GM21717 (cell line): ENCODE measurements at regions not wholly inside any gene's neighbourhood (a gene's known extent, or its start where the extent isn't known, plus 50 kb on each side); places are given as distances from the start of the nearest gene placed in this dataset.
A peak's percentile ranks its signal among the peaks of the same experiment; 100 is the strongest.
"Not testable (repeated sequence)": the region's sequence is repeated elsewhere in the genome, so short reads cannot be mapped to it uniquely, and the experiment has no call there.

Source experiments
- ATAC-seq: cut with Tn5 transposase; IDR thresholded peaks from one replicate; pipeline ENCODE4 v1.9.1; 2021; ENCODE audit warnings: mild to moderate bottlenecking, moderate library complexity; ENCODE audit not compliant: unreplicated experiment

DNA sequence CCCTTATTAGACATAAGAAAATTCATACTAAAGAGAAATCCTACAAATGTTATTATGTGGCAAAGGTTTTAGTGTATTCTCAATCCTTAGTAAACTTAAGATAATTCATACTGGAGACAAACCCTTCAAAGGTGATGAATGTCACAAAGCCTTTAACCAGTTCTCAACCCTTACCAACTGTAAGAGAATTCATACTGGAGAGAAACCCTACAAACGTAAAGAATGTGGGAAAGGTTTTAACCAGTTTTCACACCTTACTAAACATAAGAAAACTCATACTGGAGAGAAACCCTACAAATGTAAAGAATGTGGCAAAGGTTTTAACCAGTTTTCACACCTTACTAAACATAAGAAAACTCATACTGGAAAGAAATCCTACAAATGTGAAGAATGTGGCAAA lies 93.2 kb downstream of the ZNF680 start:
- ATAC-seq: no peak

DNA sequence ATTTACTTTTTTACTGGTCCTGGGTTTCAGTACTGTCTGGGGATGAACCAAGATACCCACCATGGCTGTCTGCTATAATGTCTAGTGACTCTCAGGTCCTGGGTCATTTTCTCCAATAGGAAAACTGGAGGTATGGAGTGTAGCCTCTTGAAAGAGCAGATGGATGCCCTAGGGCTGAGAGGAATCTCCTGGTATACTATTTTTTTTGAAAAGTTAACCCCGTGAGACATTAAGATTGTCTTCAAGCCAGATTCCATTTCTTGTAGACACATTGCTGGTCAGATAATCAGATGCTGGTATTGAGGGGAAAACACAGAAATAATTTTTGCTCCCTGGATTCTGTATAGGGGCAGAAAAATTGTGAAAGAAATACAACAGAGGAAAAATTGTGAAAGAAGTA lies 97.3 kb downstream of the ZNF680 start:
- ATAC-seq: no peak

DNA sequence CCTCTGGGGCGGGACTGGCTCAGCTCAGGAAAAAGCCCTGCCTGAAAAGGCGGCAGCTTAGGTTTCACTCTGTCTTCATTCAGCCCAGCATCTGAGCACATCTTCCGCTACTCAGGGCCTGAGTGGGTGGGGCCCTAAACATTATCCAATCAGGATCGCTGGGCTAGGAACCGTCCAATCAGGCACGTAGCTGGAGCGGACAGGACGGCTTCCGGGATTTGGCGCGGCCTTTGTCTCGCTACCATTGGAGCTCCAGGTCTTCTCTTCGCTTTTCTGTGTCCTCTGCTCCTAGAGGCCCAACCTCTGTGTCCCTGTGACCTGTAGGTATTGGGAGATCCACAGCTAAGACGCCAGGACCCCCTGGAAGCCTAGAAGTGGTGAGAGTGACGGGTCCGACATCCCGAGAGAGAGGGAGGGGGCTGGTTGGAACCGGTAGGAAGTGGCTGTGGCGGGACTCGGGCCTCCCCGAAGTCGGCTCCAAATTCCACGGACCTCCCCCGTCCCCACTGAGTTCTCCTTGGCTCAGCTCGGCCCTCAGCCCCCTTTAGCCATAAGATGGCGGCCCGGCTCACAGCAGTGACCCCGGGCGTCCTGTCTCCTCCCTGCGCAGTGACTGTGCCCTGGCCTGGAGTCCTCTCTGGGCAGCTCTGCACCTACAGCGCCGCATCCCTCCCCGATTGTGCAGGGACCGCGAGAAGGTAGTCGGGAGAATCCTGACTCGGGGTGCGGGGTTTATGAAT lies 99.1 kb downstream of the ZNF680 start:
- peak; percentile 96 for ATAC-seq

DNA sequence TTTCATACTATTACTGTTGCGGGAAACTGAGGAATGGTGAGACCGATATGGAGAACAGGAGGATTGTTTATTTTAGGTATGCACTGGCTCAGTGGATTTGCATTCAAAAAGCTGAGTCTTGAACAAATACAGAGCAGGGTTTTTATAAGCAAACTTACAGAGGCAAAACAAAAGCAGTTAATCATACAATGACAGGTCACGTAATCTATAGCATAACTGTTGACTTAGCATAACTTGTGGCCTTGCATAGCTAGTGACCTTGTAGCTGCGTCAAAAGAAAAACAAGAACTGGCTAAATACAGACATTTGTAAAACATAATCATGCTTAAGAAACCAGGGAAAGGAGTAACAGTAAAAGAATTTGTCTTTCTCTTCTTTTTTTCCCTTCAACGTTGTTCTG lies 103.0 kb downstream of the ZNF680 start:
- ATAC-seq: not testable (repeated sequence)

DNA sequence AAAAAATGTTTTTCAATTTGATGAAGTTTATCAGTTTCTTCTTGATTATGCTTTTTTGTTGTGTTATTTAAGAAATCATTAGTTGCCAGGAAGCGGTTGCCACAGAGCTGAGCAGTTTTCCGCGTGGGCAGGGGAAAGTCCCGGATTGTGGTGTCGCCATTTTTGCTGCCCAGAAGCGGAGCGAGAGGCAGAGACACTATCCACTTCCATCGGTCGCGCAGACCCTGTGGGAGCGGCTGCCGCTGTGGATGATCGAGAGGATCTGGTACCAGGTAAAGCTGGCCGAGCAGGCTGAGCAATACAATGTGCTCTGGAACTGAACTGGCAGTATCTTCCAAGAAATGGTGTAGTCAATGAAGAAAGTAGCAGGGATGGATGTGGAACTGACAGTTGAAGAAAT lies 119.8 kb downstream of the ZNF736 start:
- no peak for ATAC-seq

DNA sequence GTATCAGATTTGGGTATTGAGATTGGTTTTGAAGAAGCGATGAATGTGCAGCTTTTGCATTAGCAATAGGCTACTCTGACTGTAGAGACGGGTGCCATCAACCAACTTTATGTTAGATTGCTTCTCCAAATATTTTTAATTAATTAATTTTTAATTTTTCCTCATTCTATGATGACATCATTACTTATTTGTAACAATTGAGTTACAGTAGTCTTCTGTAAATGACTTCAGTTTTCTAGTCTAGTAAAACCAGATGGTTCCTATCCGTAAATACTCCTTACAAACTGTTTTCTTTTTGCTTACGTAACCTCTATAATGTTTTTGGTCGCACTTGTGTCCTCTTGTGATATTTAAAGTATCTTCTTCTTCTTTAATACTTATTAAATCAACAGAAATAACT lies 118.1 kb downstream of the ZNF736 start:
- ATAC-seq: no peak

DNA sequence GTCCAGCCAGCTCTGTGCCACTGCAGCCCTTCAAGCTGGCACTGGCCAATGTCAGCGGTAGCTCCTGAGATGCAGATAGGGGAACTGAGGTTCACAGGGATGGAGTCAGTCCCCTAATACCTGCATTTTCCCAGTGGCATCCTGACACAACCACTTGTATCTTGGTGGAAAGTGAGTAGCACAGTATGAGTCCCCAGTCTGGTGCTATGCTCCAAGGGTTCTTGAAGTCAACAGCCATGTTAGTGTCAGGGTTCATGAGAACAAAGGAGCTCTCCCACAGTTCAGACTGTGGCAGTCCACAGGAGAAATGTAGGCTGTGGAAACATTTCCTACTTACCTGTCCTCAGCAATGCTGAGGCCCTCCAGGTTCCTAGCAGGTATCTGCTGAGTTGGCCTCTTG lies 115.5 kb downstream of the ZNF736 start:
- ATAC-seq: no peak

DNA sequence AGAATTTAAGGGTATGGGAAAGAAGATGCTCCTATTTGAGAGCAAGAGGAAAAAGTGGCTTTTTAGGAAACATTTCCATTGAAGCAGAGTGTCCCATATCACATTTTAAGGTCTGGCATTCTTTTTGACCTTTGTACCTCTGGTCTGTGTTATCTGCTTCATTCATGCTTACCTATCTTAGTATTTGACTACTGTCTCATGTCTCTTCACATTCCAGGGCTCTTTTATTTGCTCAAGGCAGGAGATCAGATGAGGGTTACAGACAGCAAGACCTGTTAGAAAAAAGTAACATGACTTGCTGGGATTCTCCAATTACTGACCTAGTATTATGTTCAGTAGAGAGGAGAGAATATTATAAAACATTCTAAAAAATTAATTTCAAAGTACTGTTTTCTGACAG lies 111.7 kb downstream of the ZNF736 start:
- ATAC-seq: not testable (repeated sequence)

DNA sequence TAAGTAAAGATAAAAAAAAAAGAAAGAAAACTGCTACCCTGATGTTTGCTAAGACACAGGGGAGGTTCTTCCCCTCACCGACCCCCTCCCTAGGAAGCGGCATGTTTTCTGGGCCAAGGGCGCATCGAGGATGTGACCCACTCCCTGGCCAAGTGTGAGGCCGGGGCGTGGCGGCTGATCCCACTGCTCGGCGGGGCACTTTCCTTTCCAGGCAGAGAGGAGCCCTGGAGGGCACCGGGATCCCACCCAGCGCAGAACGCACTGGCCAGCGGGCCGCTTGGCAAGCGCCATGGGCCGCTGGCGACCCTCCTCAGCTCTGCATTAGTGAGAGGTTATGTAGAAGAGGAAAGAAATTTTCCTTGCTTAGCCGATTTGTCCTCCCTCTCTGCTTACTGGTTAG lies 93.4 kb downstream of the ZNF736 start:
- no peak for ATAC-seq
